ENCODE measurements at regions not wholly inside any gene's neighbourhood (a gene's known extent, or its start where the extent isn't known, plus 50 kb on each side); places are given as distances from the start of the nearest gene placed in this dataset.

GRCh38 chr1:219090607-219091006 is 83.1 kb upstream of the LYPLAL1 start:
- ChIA-PET CTCF (no interaction called here), POLR2A (ENCODE audit: unreplicated experiment) (interaction anchor here (0.7 kb wide), 1 partner anchor 710 kb away, joined by 3 read pairs; no protein-coding TSS in a partner anchor)
- no peak overlapping the region for H3K4me3 ChIP-seq (ENCODE audit: low read length)
- intact Hi-C loops (cut with micrococcal nuclease) = loop anchor here (5.0 kb wide), 2 partner anchors 82 to 227 kb away; partner anchors contain the start of gene LYPLAL1
- H3K4me2 ChIP-seq (ENCODE audit: low read length) = no peak overlapping the region
- H3K36me3 ChIP-seq (ENCODE audit: low read depth, low read length) = peaks cover 6% of the 10 kb centered on the region; the same call in 1 of the 2 replicates
- H3K9ac ChIP-seq (ENCODE audit: low read length) = no peak overlapping the region
- DNase-seq = no peak
- H2AFZ ChIP-seq (ENCODE audit: low read length) = no peak overlapping the region
- H3F3A ChIP-seq (ENCODE audit: low read length, unreplicated experiment) = peaks cover 15% of the 10 kb centered on the region
- H3K27ac ChIP-seq (ENCODE audit: low read length) = no peak overlapping the region
- H4K20me1 ChIP-seq (ENCODE audit: low read length) = no peaks in the 10 kb centered on the region
- TF ChIP-seq EZH2 (IDR thresholded peaks at IDR 0.05; ENCODE audit: low read length, unreplicated experiment) (no peak), EZH2phosphoT487 (IDR thresholded peaks at IDR 0.05; ENCODE audit: borderline replicate concordance, low read length) (no peak)
- TF ChIP-seq, protein P1, sequence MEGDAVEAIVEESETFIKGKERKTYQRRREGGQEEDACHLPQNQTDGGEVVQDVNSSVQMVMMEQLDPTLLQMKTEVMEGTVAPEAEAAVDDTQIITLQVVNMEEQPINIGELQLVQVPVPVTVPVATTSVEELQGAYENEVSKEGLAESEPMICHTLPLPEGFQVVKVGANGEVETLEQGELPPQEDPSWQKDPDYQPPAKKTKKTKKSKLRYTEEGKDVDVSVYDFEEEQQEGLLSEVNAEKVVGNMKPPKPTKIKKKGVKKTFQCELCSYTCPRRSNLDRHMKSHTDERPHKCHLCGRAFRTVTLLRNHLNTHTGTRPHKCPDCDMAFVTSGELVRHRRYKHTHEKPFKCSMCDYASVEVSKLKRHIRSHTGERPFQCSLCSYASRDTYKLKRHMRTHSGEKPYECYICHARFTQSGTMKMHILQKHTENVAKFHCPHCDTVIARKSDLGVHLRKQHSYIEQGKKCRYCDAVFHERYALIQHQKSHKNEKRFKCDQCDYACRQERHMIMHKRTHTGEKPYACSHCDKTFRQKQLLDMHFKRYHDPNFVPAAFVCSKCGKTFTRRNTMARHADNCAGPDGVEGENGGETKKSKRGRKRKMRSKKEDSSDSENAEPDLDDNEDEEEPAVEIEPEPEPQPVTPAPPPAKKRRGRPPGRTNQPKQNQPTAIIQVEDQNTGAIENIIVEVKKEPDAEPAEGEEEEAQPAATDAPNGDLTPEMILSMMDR (conservative IDR thresholded peaks at IDR 0.05; ENCODE audit: low read depth, low read length) = no peak
- BruUV-seq (replicated peaks) = no TSS peak
- H3K4me1 ChIP-seq (ENCODE audit: insufficient read depth, low read length) = peaks cover 72% of the 10 kb centered on the region
- no peak for ATAC-seq
- no peaks in the 10 kb centered on the region for H3K9me2 ChIP-seq (replicated peaks; ENCODE audit: low read length)
- H3K79me2 ChIP-seq (ENCODE audit: low read length) = no peaks in the 10 kb centered on the region
- no peaks in the 10 kb centered on the region for H3K27me3 ChIP-seq (ENCODE audit: low read length)
- H3K9me3 ChIP-seq (ENCODE audit: low read length) = no peaks in the 10 kb centered on the region

GRCh38 chr1:219092206-219092605 is 81.5 kb upstream of the LYPLAL1 start:
- peaks cover 58% of the 10 kb centered on the region for H3K4me1 ChIP-seq (ENCODE audit: insufficient read depth, low read length)
- peaks cover 6% of the 10 kb centered on the region; the same call in 1 of the 2 replicates for H3K36me3 ChIP-seq (ENCODE audit: low read depth, low read length)
- no peak for TF ChIP-seq EZH2 (IDR thresholded peaks at IDR 0.05; ENCODE audit: low read length, unreplicated experiment)
- TF ChIP-seq, protein P1 (conservative IDR thresholded peaks at IDR 0.05; ENCODE audit: low read depth, low read length) = no peak
- TF ChIP-seq EZH2phosphoT487 (IDR thresholded peaks at IDR 0.05; ENCODE audit: borderline replicate concordance, low read length) = no peak
- intact Hi-C loops (cut with micrococcal nuclease) = loop anchor here (5.0 kb wide), 2 partner anchors 80 to 225 kb away; partner anchors contain the start of gene LYPLAL1
- H3K9me2 ChIP-seq (replicated peaks; ENCODE audit: low read length) = no peaks in the 10 kb centered on the region
- ChIA-PET CTCF (no interaction called here), POLR2A (ENCODE audit: unreplicated experiment) (interaction anchor here (0.5 kb wide), 1 partner anchor 706 kb away, joined by 3 read pairs; no protein-coding TSS in a partner anchor)
- no peaks in the 10 kb centered on the region for H3K9me3 ChIP-seq (ENCODE audit: low read length)
- peak overlapping the region; percentile 51 for H3K27ac ChIP-seq (ENCODE audit: low read length)
- no peak overlapping the region for H2AFZ ChIP-seq (ENCODE audit: low read length)
- H3K79me2 ChIP-seq (ENCODE audit: low read length) = no peaks in the 10 kb centered on the region
- no TSS peak for BruUV-seq (replicated peaks)
- H4K20me1 ChIP-seq (ENCODE audit: low read length) = no peaks in the 10 kb centered on the region
- H3K4me3 ChIP-seq (ENCODE audit: low read length) = no peak overlapping the region
- no peak overlapping the region for H3K9ac ChIP-seq (ENCODE audit: low read length)
- H3K27me3 ChIP-seq (ENCODE audit: low read length) = no peaks in the 10 kb centered on the region
- H3F3A ChIP-seq (ENCODE audit: low read length, unreplicated experiment) = peaks cover 15% of the 10 kb centered on the region
- ATAC-seq (peak; percentile 16), DNase-seq (peak; percentile 98)
- peak overlapping the region; percentile 15 for H3K4me2 ChIP-seq (ENCODE audit: low read length)

DNA sequence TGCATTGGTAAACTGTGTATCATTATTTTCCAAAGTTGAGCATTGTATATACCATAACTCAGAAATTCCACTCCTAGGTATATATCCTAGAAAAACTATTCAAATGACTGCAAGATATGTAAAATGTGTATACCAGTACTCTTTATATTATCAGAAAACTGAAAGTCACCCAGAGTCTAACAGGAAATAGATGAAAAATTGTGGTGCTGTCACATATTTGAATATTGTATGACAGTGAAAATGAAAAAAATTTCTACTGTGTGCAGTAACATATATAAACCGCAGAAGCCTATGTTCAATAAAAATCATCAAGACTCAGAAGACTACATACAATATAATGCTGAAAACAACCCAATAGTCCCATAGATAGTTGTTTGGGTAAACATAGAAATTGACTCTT is 74.4 kb upstream of the LYPLAL1 start:
- intact Hi-C loops (cut with micrococcal nuclease) = no loop called here
- TF ChIP-seq, protein P1 (conservative IDR thresholded peaks at IDR 0.05; ENCODE audit: low read depth, low read length) = no peak
- no peak for TF ChIP-seq EZH2phosphoT487 (IDR thresholded peaks at IDR 0.05; ENCODE audit: borderline replicate concordance, low read length)
- no peak for TF ChIP-seq EZH2 (IDR thresholded peaks at IDR 0.05; ENCODE audit: low read length, unreplicated experiment)
- CTCF ChIA-PET = no interaction called here

More for the DNA sequence above, 74.4 kb upstream of the LYPLAL1 start:
- H3K9me3 ChIP-seq (ENCODE audit: low read length) = no peaks in the 10 kb centered on the region
- POLR2A ChIA-PET (ENCODE audit: unreplicated experiment) = no interaction called here
- no peaks in the 10 kb centered on the region for H3K79me2 ChIP-seq (ENCODE audit: low read length)
- H3K9me2 ChIP-seq (replicated peaks; ENCODE audit: low read length) = no peaks in the 10 kb centered on the region
- no peak overlapping the region for H3K4me3 ChIP-seq (ENCODE audit: low read length)
- no TSS peak for BruUV-seq (replicated peaks)
- H3K27ac ChIP-seq (ENCODE audit: low read length) = no peak overlapping the region
- no peak for DNase-seq
- H2AFZ ChIP-seq (ENCODE audit: low read length) = no peak overlapping the region
- no peaks in the 10 kb centered on the region for H3K27me3 ChIP-seq (ENCODE audit: low read length)
- no peaks in the 10 kb centered on the region for H4K20me1 ChIP-seq (ENCODE audit: low read length)
- no peaks in the 10 kb centered on the region for H3K36me3 ChIP-seq (ENCODE audit: low read depth, low read length)
- H3F3A ChIP-seq (ENCODE audit: low read length, unreplicated experiment) = no peaks in the 10 kb centered on the region
- H3K4me1 ChIP-seq (ENCODE audit: insufficient read depth, low read length) = no peaks in the 10 kb centered on the region
- H3K9ac ChIP-seq (ENCODE audit: low read length) = no peak overlapping the region
- H3K4me2 ChIP-seq (ENCODE audit: low read length) = no peak overlapping the region
- no peak for ATAC-seq
